ENCODE measurements at regions not wholly inside any gene's neighbourhood (a gene's known extent, or its start where the extent isn't known, plus 50 kb on each side); places are given as distances from the start of the nearest gene placed in this dataset.
A peak's percentile ranks its signal among the peaks of the same experiment; 100 is the strongest.

DNA sequence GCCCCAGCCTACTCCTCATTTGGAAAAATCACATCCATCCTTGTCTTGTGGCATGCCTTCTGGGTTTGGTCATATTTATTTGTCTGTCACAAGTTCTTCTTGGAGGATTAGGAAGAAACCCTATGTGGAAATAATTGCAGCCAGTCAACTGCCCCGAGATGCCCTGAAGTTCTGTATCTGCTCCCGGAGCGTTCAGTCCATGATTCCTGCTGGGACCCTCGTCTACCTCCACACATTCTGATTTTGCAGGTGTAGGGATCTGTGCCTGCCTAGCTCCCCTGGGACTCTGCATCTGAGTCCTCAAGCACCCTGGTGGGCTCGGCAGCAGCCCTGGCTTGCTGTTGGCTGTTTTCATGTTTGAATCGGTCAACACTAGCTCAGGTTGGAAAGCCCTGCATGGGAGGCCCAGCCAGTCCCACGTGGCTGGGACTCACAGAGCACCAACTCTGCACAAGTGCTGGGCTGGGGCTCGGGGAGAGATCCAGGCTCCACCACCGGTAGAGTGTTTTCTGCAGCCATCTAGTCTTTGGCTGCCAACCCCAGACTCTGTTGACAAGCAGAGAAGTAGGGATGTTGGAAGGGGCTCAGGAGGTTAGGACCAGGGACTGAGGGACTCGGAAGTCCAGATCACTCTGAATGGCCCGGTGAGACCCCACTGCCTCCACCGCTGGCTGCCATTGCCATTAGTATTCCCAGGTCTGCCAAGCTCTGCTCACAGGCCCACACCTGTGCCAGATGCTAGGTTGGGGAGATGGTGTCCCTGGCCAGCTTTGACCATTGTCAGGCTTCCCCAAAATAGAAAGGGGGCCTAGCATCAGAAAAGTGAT lies 183.5 kb upstream of the CST7 start:
- H3K27ac ChIP-seq (ENCODE audit: insufficient read depth, low read length, poor library complexity, severe bottlenecking): no peak overlapping the region
- no peaks in the 10 kb centered on the region for H3K4me1 ChIP-seq (ENCODE audit: control insufficient read depth, insufficient read depth, low read length, poor library complexity, severe bottlenecking)
- no peaks in the 10 kb centered on the region for H3K9me3 ChIP-seq (ENCODE audit: control insufficient read depth in 2 of 2, low read length in 2 of 2)
- Mint-ChIP-seq H3K27me3 (peaks cover 11% of the 10 kb centered on the region), H3K4me1 (no peaks in the 10 kb centered on the region), H3K4me3 (no peak overlapping the region), H3K9me3 (peaks cover 0 to 2% (median 0%) of the 10 kb centered on the region in 7 donors), H3K36me3 (no peaks in the 10 kb centered on the region), H3K27ac (no peak overlapping the region)
- H3K27me3 ChIP-seq (ENCODE audit: control insufficient read depth, insufficient read depth, low read length): no peaks in the 10 kb centered on the region
- no peak overlapping the region for H3K4me3 ChIP-seq (ENCODE audit: low read depth, low read length)
- ATAC-seq (ENCODE audit: low read depth in 2 of 2): no peak
- no peaks in the 10 kb centered on the region for H3K36me3 ChIP-seq (ENCODE audit: control insufficient read depth, insufficient read depth, low read length)
- DNase-seq: no peak

DNA sequence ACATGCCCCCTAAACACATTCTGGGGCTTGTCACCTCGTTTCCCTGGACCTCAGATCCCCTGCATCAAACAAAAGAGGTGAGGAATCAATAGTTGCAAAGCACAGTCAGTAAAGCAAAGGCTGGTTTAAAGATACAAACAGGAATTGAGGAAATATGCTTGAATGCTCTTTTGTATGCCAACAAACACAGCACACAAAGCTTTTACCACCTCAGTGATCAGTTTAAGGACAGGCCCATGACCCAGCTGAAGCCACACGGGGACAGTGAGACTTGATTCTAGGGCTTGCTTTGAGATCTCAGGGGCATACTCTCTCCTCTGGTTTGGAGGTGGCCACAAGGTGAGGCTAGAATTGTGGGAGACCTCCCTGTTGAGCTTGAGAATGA lies 182.9 kb upstream of the CST7 start:
- H3K27ac Mint-ChIP-seq: no peak overlapping the region
- no peak overlapping the region for H3K4me3 Mint-ChIP-seq
- ATAC-seq (ENCODE audit: low read depth in 2 of 2) (no peak), DNase-seq (no peak)
- H3K9me3 Mint-ChIP-seq: peaks cover 0 to 2% (median 0%) of the 10 kb centered on the region in 7 donors
- H3K36me3 ChIP-seq (ENCODE audit: control insufficient read depth, insufficient read depth, low read length): no peaks in the 10 kb centered on the region
- H3K36me3 Mint-ChIP-seq: no peaks in the 10 kb centered on the region
- no peaks in the 10 kb centered on the region for H3K9me3 ChIP-seq (ENCODE audit: control insufficient read depth in 2 of 2, low read length in 2 of 2)
- H3K27me3 ChIP-seq (ENCODE audit: control insufficient read depth, insufficient read depth, low read length): no peaks in the 10 kb centered on the region
- peaks cover 11% of the 10 kb centered on the region for H3K27me3 Mint-ChIP-seq
- no peaks in the 10 kb centered on the region for H3K4me1 Mint-ChIP-seq
- no peak overlapping the region for H3K4me3 ChIP-seq (ENCODE audit: low read depth, low read length)
- H3K4me1 ChIP-seq (ENCODE audit: control insufficient read depth, insufficient read depth, low read length, poor library complexity, severe bottlenecking): no peaks in the 10 kb centered on the region
- no peak overlapping the region for H3K27ac ChIP-seq (ENCODE audit: insufficient read depth, low read length, poor library complexity, severe bottlenecking)

DNA sequence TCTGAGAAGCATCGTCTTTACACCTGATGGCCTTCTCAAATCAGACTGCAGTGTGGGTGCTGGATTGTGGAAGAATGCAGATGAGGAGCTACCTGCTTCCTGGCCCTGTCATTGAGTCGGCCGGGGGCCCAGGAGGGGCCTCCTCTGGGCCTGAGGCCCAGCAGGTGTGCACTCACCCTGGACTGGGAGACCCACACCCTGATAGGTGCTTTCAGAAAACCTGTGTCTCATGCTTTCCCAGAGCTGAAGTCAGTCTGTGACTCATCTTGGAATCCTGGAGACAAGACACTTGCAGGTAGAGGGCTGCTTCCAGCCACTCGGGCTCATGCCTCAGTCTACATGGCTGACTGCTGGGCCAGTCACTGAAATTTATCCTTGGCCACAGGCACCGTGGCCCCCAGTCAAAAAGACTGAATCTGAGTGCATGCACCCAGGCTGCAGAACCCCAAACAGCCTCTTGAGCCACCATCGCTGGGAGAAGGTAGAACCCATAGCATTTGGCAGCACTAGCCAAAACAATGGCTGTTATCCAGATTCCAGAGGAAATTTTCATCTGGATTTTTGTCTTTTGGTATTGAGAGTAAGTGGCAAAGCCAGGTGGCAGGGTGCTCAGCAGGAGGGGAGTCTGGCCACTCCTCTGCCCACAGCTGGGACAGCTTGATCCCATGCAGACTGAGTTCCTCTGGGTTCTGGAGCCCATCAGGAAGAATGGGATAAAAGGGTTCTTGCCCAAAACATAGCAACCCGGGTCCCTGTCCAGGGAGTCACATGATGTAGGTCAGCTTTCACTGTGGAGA lies 182.0 kb upstream of the CST7 start:
- H3K27ac ChIP-seq (ENCODE audit: insufficient read depth, low read length, poor library complexity, severe bottlenecking): no peak overlapping the region
- Mint-ChIP-seq H3K27me3 (peaks cover 11% of the 10 kb centered on the region), H3K36me3 (no peaks in the 10 kb centered on the region), H3K4me3 (no peak overlapping the region), H3K9me3 (peaks cover 0 to 5% (median 0%) of the 10 kb centered on the region in 7 donors), H3K4me1 (no peaks in the 10 kb centered on the region), H3K27ac (no peak overlapping the region)
- H3K4me3 ChIP-seq (ENCODE audit: low read depth, low read length): no peak overlapping the region
- no peaks in the 10 kb centered on the region for H3K9me3 ChIP-seq (ENCODE audit: control insufficient read depth in 2 of 2, low read length in 2 of 2)
- ATAC-seq (ENCODE audit: low read depth in 2 of 2): no peak
- no peaks in the 10 kb centered on the region for H3K27me3 ChIP-seq (ENCODE audit: control insufficient read depth, insufficient read depth, low read length)
- DNase-seq: no peak
- no peaks in the 10 kb centered on the region for H3K4me1 ChIP-seq (ENCODE audit: control insufficient read depth, insufficient read depth, low read length, poor library complexity, severe bottlenecking)
- H3K36me3 ChIP-seq (ENCODE audit: control insufficient read depth, insufficient read depth, low read length): no peaks in the 10 kb centered on the region

DNA sequence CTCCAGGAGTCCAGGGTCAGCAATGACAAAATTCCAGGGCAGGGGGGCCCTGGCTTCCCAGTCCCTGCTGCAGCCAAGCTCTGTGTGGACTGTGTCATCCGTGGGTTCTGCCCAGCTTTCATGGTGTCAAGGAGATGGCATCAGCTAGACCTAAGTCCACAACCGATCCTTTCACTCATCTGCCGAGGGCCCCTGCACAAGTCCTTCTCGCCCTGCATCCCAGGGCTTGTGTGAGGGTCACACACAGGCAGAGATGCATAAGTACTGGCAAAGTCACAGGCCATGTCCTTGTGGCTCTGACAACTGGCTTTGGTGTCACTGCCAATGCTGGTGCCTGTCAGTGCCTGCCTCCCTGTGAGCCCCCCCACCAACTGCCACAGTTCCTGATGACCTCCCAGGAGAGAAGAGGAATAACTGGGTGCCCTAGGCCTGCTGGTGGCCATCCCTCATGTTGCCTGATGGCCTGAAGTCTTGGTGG lies 181.4 kb upstream of the CST7 start:
- peaks cover 0 to 5% (median 0%) of the 10 kb centered on the region in 7 donors for H3K9me3 Mint-ChIP-seq
- Histone ChIP-seq H3K4me1 (ENCODE audit: control insufficient read depth, insufficient read depth, low read length, poor library complexity, severe bottlenecking) (no peaks in the 10 kb centered on the region), H3K27ac (ENCODE audit: insufficient read depth, low read length, poor library complexity, severe bottlenecking) (no peak overlapping the region), H3K27me3 (ENCODE audit: control insufficient read depth, insufficient read depth, low read length) (no peaks in the 10 kb centered on the region), H3K36me3 (ENCODE audit: control insufficient read depth, insufficient read depth, low read length) (no peaks in the 10 kb centered on the region), H3K9me3 (ENCODE audit: control insufficient read depth in 2 of 2, low read length in 2 of 2) (no peaks in the 10 kb centered on the region), H3K4me3 (ENCODE audit: low read depth, low read length) (no peak overlapping the region)
- no peak overlapping the region for H3K4me3 Mint-ChIP-seq
- no peak overlapping the region for H3K27ac Mint-ChIP-seq
- H3K4me1 Mint-ChIP-seq: no peaks in the 10 kb centered on the region
- H3K36me3 Mint-ChIP-seq: no peaks in the 10 kb centered on the region
- ATAC-seq (ENCODE audit: low read depth in 2 of 2) (no peak), DNase-seq (no peak)
- H3K27me3 Mint-ChIP-seq: peaks cover 7% of the 10 kb centered on the region

DNA sequence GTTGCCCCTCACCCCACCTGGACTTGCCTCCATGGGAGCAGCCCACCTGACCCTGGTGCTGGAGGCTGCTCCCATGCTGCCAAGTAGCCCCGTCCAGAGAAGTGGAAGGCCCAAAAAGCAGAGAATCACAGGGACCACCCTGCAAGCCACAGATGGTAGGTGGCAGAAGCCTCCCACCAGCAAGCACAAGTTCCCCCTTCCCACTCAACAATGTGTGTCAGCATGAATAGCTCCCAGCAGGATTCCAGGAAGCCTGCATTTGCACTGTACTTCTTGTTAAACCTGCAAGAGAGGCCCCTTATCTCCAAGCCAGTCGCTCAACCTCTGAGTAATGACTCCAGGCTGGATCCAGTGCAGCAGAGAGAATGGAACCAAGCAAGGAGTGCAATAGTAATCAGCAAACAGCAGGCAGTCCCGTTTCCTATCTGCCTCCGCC lies 180.8 kb upstream of the CST7 start:
- peaks cover 0 to 5% (median 0%) of the 10 kb centered on the region in 7 donors for H3K9me3 Mint-ChIP-seq
- H3K36me3 Mint-ChIP-seq: no peaks in the 10 kb centered on the region
- no peak overlapping the region for H3K27ac Mint-ChIP-seq
- DNase-seq: no peak
- H3K36me3 ChIP-seq (ENCODE audit: control insufficient read depth, insufficient read depth, low read length): no peaks in the 10 kb centered on the region
- no peaks in the 10 kb centered on the region for H3K4me1 Mint-ChIP-seq
- ATAC-seq (ENCODE audit: low read depth in 2 of 2): no peak
- H3K4me1 ChIP-seq (ENCODE audit: control insufficient read depth, insufficient read depth, low read length, poor library complexity, severe bottlenecking): no peaks in the 10 kb centered on the region
- H3K27ac ChIP-seq (ENCODE audit: insufficient read depth, low read length, poor library complexity, severe bottlenecking): no peak overlapping the region
- no peaks in the 10 kb centered on the region for H3K27me3 ChIP-seq (ENCODE audit: control insufficient read depth, insufficient read depth, low read length)
- peaks cover 6% of the 10 kb centered on the region for H3K27me3 Mint-ChIP-seq
- H3K4me3 Mint-ChIP-seq: no peak overlapping the region
- H3K4me3 ChIP-seq (ENCODE audit: low read depth, low read length): no peak overlapping the region
- no peaks in the 10 kb centered on the region for H3K9me3 ChIP-seq (ENCODE audit: control insufficient read depth in 2 of 2, low read length in 2 of 2)

DNA sequence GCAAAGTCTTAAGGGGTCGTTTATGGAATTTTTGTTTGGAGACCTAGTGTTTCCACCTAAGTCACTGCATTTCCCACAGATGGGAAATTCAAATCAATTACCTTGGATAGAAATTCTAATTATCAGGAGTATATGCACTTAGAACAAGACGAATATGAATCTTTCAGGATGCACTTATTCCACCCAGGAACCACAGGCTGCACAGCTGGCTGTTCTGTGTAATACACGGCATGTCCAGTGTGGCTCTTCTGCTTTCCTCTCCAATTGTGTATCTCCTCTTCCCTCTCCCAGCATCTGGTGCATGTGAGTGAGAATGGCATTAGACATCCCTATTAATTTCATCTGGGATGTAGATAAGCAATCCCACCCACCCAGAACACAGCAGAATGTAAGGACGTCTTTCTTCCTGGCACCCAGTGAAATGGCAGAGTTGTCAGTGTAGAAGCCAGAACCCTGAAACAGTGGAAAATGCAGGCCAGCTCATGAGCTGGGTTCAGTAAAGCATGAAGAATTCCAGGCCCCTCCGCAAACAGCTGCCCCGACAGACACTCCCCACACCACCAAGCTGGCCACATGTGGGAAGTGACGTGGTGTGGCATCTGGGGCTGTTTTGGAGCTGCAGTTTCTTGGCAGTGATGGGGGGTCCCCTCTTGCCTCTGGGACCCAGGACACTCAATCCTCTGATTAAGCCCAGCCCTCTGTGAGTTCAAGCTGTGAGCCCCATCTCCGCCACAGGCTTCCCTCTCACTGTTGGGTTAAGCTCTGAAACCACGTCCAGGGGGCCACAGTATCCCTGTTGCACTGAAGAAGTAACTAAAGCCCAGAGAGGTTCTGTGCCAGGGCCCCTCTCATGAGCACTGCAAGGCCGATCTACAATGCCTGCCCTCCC lies 180.1 kb upstream of the CST7 start:
- peaks cover 6% of the 10 kb centered on the region for H3K27me3 Mint-ChIP-seq
- H3K9me3 Mint-ChIP-seq: peaks cover 0 to 5% (median 0%) of the 10 kb centered on the region in 7 donors
- Histone ChIP-seq H3K9me3 (ENCODE audit: control insufficient read depth in 2 of 2, low read length in 2 of 2) (no peaks in the 10 kb centered on the region), H3K27ac (ENCODE audit: insufficient read depth, low read length, poor library complexity, severe bottlenecking) (no peak overlapping the region), H3K36me3 (ENCODE audit: control insufficient read depth, insufficient read depth, low read length) (no peaks in the 10 kb centered on the region), H3K4me3 (ENCODE audit: low read depth, low read length) (no peak overlapping the region), H3K27me3 (ENCODE audit: control insufficient read depth, insufficient read depth, low read length) (no peaks in the 10 kb centered on the region), H3K4me1 (ENCODE audit: control insufficient read depth, insufficient read depth, low read length, poor library complexity, severe bottlenecking) (no peaks in the 10 kb centered on the region)
- DNase-seq (no peak), ATAC-seq (ENCODE audit: low read depth in 2 of 2) (no peak)
- H3K4me3 Mint-ChIP-seq: peak overlapping the region in 1 of 4 donors; percentile 44
- H3K27ac Mint-ChIP-seq: no peak overlapping the region
- no peaks in the 10 kb centered on the region for H3K4me1 Mint-ChIP-seq
- H3K36me3 Mint-ChIP-seq: no peaks in the 10 kb centered on the region

DNA sequence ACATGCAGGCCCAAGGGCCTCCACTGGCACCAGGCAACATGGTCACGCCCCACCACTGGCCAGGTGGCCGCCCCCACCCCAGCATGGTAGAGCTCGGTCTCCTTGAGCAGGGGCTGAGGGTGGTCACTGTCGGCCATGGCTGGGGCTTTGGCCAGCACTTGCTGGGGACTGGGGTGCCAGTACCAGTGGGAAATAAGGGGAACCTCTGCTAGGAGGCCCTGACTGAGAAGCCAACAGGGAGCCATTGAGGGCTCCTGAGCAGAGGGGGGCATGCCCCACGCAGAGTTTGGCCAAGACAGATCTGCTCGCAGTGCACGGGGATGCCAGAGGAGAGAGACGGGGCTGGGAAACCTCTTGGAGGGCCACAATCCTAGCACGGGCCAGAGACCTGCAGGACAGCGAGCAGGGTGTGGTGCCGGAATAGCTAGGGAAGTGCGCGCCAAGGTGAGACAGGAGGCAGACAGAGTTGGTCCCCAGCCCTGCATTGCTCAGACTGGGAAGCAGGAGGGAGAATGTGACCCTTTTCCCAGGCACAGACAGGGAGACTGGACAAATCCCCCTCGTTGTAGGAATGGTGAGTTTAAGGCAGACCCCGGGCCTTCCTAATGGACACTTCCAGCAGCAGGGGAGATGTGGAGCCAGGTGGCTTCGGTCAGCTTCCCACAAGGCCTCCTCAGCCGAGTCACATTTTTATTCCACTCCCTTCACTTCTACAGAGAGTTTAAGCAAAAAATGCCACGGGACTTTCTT lies 179.0 kb upstream of the CST7 start:
- Histone ChIP-seq H3K36me3 (ENCODE audit: control insufficient read depth, insufficient read depth, low read length) (no peaks in the 10 kb centered on the region), H3K27ac (ENCODE audit: insufficient read depth, low read length, poor library complexity, severe bottlenecking) (no peak overlapping the region), H3K27me3 (ENCODE audit: control insufficient read depth, insufficient read depth, low read length) (no peaks in the 10 kb centered on the region), H3K9me3 (ENCODE audit: control insufficient read depth in 2 of 2, low read length in 2 of 2) (no peaks in the 10 kb centered on the region), H3K4me3 (ENCODE audit: low read depth, low read length) (no peak overlapping the region), H3K4me1 (ENCODE audit: control insufficient read depth, insufficient read depth, low read length, poor library complexity, severe bottlenecking) (no peaks in the 10 kb centered on the region)
- H3K27me3 Mint-ChIP-seq: peaks cover 6% of the 10 kb centered on the region
- H3K9me3 Mint-ChIP-seq: peaks cover 0 to 10% (median 2%) of the 10 kb centered on the region in 7 donors
- no peaks in the 10 kb centered on the region for H3K36me3 Mint-ChIP-seq
- H3K4me3 Mint-ChIP-seq: no peak overlapping the region
- H3K27ac Mint-ChIP-seq: no peak overlapping the region
- ATAC-seq (ENCODE audit: low read depth in 2 of 2) (no peak), DNase-seq (no peak)
- no peaks in the 10 kb centered on the region for H3K4me1 Mint-ChIP-seq
